Stimulated activated CD4-positive, alpha-beta T cell treated with anti-CD3 and anti-CD28 coated beads, TNF-alpha, amount 100 ng/mL, for 24 hours (primary cell): ENCODE measurements at regions not wholly inside any gene's neighbourhood (a gene's known extent, or its start where the extent isn't known, plus 50 kb on each side); places are given as distances from the start of the nearest gene placed in this dataset.

Source experiments
- DNase-seq, 3 experiments: peaks; one replicate each; pipeline ENCODE4 v3.0.0-alpha.2; 2020; ENCODE audit warnings: low read depth in 3 of 3

DNA sequence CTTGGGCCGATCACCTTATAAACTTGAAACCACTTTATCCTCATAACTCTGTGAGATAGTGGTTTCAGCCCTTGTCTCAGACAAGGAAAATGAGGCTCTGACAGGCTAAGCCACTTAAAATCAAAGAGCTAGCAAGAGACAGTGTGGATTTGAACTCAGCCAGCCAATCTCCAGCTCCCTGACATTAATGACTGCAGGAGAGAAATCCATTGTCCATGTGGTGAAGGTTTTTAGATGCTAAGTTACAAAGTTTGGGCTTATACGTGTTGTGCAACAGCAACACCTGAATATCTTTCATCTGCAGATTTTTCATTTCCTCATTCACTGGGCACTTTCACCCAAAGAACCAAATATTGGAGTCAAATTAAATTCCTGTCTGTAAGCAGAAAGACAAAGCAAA is 501.3 kb downstream of the GRIN2A start:
- no peak for DNase-seq

DNA sequence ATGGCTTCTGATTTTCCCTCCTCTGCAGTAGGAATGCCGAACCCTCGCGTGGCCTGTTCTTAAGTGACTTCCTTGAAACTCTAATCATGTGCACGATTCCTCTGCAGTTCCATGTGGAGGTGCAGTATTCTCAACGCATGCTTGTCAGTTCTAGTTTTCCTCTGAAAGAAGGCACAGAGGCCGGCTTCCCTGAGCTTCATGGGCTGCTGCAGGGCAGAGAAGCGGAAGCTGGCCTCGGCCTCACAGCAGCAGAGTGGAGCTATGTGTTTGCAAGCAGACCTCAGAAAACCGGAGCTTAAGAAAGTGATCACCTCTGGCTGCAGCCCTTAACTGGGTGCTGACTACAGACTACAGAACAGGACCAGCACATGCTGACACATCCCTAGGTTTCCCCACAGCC is 500.7 kb downstream of the GRIN2A start:
- DNase-seq: no peak

DNA sequence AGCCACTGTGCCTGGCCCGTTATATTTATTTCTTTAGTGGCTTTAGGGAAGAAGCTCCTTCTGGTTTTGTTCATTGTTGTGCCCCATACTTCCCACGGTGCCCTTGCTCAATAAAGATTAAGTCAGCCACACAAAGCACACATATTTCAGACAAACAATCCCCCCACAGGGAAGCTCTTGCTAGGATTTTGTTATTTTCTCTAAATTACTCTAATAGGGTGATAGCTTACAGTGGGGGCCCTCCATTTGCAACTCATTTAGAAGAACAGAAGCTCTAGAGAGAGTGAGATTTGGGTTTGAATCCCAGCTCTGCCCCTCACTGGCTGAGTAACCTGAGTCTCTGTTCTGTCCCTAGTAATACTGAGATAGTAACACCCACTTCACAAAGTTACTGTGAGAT is 499.9 kb downstream of the GRIN2A start:
- DNase-seq: no peak

DNA sequence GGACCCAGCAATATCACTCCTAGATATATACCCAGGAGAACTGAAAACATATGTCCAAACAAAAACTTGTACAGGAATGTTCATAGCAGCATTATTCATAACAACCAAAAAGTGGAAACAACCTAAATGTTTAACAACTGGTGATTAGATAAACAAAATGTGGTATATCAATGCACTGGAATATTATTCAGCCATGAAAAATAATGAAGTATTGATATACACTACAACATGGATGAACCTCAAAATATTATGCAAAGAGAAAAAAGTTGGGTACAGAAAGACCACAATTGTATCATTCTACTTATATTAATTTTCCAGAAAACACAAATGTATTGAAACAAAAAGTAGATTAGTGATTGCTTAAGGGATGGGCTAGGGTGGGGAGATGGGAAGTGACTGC is 498.6 kb downstream of the GRIN2A start:
- DNase-seq: no peak

DNA sequence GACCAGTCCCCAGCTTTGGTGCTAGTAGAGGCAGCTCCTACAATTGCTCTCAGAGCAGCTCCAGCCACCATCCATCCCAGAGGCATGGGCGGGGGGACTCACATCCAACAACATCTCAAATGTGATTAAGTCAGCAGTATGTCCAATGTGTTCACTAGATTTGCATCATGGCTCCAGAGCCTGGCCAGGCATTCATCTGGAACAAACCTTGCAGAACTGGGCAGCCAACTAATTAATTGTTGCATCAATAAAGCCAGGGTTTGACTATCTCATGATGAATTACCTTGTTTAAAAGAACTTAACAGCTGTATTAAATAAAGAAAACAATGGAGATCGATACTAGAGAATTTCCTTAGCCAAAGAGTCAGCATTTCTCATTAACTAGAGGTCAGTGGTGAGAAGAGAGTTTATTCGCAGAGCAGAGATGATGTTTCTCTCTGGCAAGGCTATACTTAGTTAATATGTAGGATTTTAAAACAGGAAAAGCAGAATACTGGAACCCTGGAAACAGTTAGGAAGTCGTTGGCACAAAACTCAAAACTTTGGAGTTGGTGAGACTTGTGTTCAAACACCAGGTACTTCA is 494.4 kb downstream of the GRIN2A start:
- DNase-seq: no peak

DNA sequence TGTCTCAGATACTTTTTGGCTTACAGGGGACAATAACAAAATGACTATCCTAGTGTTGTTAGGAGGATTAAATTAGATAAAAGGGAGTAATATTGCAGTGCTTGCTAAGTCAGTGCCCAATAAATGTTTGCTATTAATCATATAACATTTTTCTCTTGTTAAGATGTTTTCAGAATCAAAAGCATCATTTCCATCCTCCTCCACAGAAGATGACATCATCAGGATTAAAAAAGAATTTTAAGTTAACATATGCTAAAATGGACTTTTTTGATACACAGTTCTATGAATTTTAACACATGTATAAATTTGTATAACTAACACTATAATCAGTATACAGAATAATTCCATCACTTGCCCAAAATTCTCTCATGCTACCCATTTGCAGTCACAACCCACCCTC is 492.6 kb downstream of the GRIN2A start:
- no peak for DNase-seq

DNA sequence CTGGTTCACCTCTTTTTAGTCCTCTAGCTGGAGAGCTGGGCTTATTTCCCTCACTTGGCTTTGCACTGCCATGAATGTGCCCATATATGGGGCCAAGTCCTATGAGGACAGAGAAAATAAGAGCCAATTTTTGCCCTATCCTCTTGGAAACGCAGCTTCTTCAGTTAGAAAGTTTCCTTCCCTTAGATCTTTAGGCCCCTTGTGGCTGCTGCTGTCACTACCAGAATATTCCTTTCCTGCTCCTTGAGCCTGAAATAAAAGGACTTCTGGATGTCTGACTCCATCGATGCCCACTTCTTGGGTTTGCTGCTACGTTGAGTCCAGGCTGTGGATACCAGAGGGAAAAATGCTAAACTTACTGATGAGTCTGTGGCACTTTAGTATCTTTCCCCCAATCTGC is 487.1 kb downstream of the GRIN2A start:
- no peak for DNase-seq
